GM12878 (cell line): ENCODE measurements at regions not wholly inside any gene's neighbourhood (a gene's known extent, or its start where the extent isn't known, plus 50 kb on each side); places are given as distances from the start of the nearest gene placed in this dataset.

Source experiments
- ATAC-seq: fragments of 200-7000 bp; cut with Tn5 transposase; 3 replicates; pipeline ENCODE4 v1.9.1; 2020; ENCODE audit warnings: mild to moderate bottlenecking, moderate library complexity
- BruUV-seq: library from RNA; stranded (reverse); fragments of 400-500 nt; replicated peaks from 2 replicates; lab custom pipeline; 2021; lab: Mats Ljungman, UMichigan
- CTCF ChIA-PET: fragments of 300-600 bp; sonication (Branson Sonifier 250); formaldehyde crosslinking; extraction: SDS; loops from one replicate; lab custom pipeline; 2021; ENCODE audit warnings: inconsistent platforms; lab: Yijun Ruan, JAX
- POLR2A ChIA-PET: fragments of 350-600 bp; formaldehyde crosslinking; extraction: SDS; loops from one replicate; lab custom pipeline; 2021; ENCODE audit warnings: inconsistent platforms; lab: Charles Lee
- RAD21 ChIA-PET: fragments of 300-600 bp; sonication (Branson Sonifier 250); formaldehyde crosslinking; loops from one replicate; lab custom pipeline; 2023; ENCODE audit warnings: antibody characterized with exemption; ENCODE audit not compliant: unreplicated experiment; lab: Charles Lee
- SMC1A ChIA-PET: fragments of 300-600 bp; sonication (Branson Sonifier 250); formaldehyde crosslinking; loops from one replicate; lab custom pipeline; 2023; ENCODE audit not compliant: unreplicated experiment, uncharacterized antibody; lab: Charles Lee
- DNase-seq: peaks from one replicate; pipeline ENCODE4 v3.0.0-alpha.2; 2011; ENCODE audit warnings: low read depth, low spot score
- FAIRE-seq: peaks from 3 replicates; lab custom pipeline; 2011; peaks lifted over from hg19 to GRCh38; lab: Jason Lieb, UNC
- H2AFZ ChIP-seq: 2 replicates; pipeline ENCODE4 v1.6.0; 2011; ENCODE audit warnings: low read depth, low read length, control low read depth; ENCODE audit not compliant: control insufficient read depth
- H3K27ac ChIP-seq: 2 replicates; pipeline ENCODE4 v1.5.1; 2011; ENCODE audit warnings: control low read depth; ENCODE audit not compliant: control insufficient read depth, insufficient read depth
- H3K27me3 ChIP-seq, 2 experiments: replicated peaks in 1 of 2; 2 replicates each; pipeline versions ENCODE4 v1.6.0 to v1.6.1; 2011; ENCODE audit warnings: low read length in 1 of 2; ENCODE audit not compliant: control insufficient read depth in 2 of 2, insufficient read depth in 2 of 2
- H3K36me3 ChIP-seq, 2 experiments: 2 replicates each; pipeline ENCODE4 v1.5.1; 2011; ENCODE audit warnings: low read length in 1 of 2; ENCODE audit not compliant: control insufficient read depth in 2 of 2, insufficient read depth in 2 of 2
- H3K4me1 ChIP-seq: 2 replicates; pipeline ENCODE4 v1.6.1; 2011; ENCODE audit warnings: mild to moderate bottlenecking, low read length, moderate library complexity, mixed read lengths; ENCODE audit not compliant: control insufficient read depth, insufficient read depth
- H3K4me2 ChIP-seq: 2 replicates; pipeline ENCODE4 v1.6.0; 2011; ENCODE audit warnings: control low read depth; ENCODE audit not compliant: control insufficient read depth, insufficient read depth
- H3K4me3 ChIP-seq: fragments of 200-600 bp; sonication (generic); 2 replicates; pipeline ENCODE4 v1.5.1; 2016
- H3K79me2 ChIP-seq: 2 replicates; pipeline ENCODE4 v1.6.0; 2011; ENCODE audit warnings: low read length; ENCODE audit not compliant: control insufficient read depth, insufficient read depth
- H3K9ac ChIP-seq: 2 replicates; pipeline ENCODE4 v1.8.0; 2011; ENCODE audit warnings: low read length, control low read depth, mixed read lengths; ENCODE audit not compliant: control insufficient read depth, insufficient read depth
- H3K9me3 ChIP-seq: replicated peaks from 3 replicates; pipeline ENCODE4 v1.5.1; 2011; ENCODE audit warnings: mild to moderate bottlenecking, low read length; ENCODE audit not compliant: control insufficient read depth, insufficient read depth
- H4K20me1 ChIP-seq: 2 replicates; pipeline ENCODE4 v1.6.0; 2011; ENCODE audit not compliant: control insufficient read depth, insufficient read depth
- CTCF ChIP-seq, 3 experiments: IDR thresholded peaks in 2 of 3; conservative IDR thresholded peaks in 1 of 3; 2 replicates each; pipeline ENCODE4 v1.5.1; 2011; ENCODE audit warnings: low read depth in 3 of 3, low read length in 3 of 3, mild to moderate bottlenecking in 3 of 3, control low read depth in 2 of 3, moderate library complexity in 2 of 3, inconsistent platforms in 1 of 3, mixed read lengths in 1 of 3; ENCODE audit not compliant: control insufficient read depth in 2 of 3, insufficient read depth in 1 of 3; ENCODE audit errors: extremely low read depth in 1 of 3
- POLR2AphosphoS2 ChIP-seq: IDR thresholded peaks from 2 replicates; pipeline ENCODE4 v1.6.1; 2011; ENCODE audit warnings: low read depth, mild to moderate bottlenecking, low read length, improper control_type of control experiment, moderate library complexity
- SIN3A ChIP-seq: IDR thresholded peaks from 2 replicates; pipeline ENCODE4 v1.6.1; 2012; ENCODE audit warnings: low read depth, low read length, improper control_type of control experiment
- WGBS: methylation state at CpG from one replicate; pipeline ENCODE4 v1.1.6; 2016; ENCODE audit warnings: low lambda C conversion rate; ENCODE audit not compliant: insufficient replicate concordance, insufficient coverage; ENCODE audit errors: missing lambda C conversion rate; 5-methylcytosine and 5-hydroxymethylcytosine counted together
- in situ Hi-C: fragments of 300-500 bp; cut with MboI; formaldehyde crosslinking; loops from 9 replicates; pipeline ENCODE4 v1.14.3; 2018; ENCODE audit warnings: mixed read lengths
- intact Hi-C: fragments of 100-400 bp; cut with micrococcal nuclease; formaldehyde crosslinking; loops from one replicate; pipeline ENCODE4 v1.14.2; 2022; ENCODE audit not compliant: unreplicated experiment

- TF ChIP-seq POLR2AphosphoS2 (no peak), SIN3A (no peak)
- TF ChIP-seq, all 136 proteins: peak for 0
Observed at GRCh38 chr5:99901972-99902371, 633.2 kb upstream of the FAM174A start (continued).

GRCh38 chr5:99900302-99900852 lies 634.8 kb upstream of the FAM174A start:
- ChIA-PET RAD21 (no interaction called here), POLR2A (no interaction called here)
- H3K9me3 ChIP-seq, result no peaks in the 10 kb centered on the region
- no peaks in the 10 kb centered on the region for H3K79me2 ChIP-seq
- no peaks in the 10 kb centered on the region for H4K20me1 ChIP-seq
- no peaks in the 10 kb centered on the region for H3K27me3 ChIP-seq
- BruUV-seq, result no TSS peak
- ATAC-seq (no peak), FAIRE-seq (no peak)
- intact Hi-C loops, result no loop called here
- H3K27ac ChIP-seq, result no peak overlapping the region
- H2AFZ ChIP-seq, result no peak overlapping the region
- no peaks in the 10 kb centered on the region for H3K4me1 ChIP-seq
- no peak overlapping the region for H3K9ac ChIP-seq
- no peaks in the 10 kb centered on the region for H3K36me3 ChIP-seq
- in situ Hi-C loops, result no loop called here
- H3K4me2 ChIP-seq, result no peak overlapping the region
- no peak overlapping the region for H3K4me3 ChIP-seq
- no peak for TF ChIP-seq CTCF (IDR thresholded peaks at IDR 0.05 in 2 of 3, conservative IDR thresholded peaks at IDR 0.05 in 1 of 3; ENCODE audit: control insufficient read depth in 2 of 3, extremely low read depth in 1 of 3, insufficient read depth in 1 of 3, low read depth in 3 of 3, low read length in 3 of 3)
- TF ChIP-seq, all 136 proteins: peak for 0
- 0% methylated on average over 1 of the region's 1 CpG for WGBS
- CTCF ChIA-PET, result interaction anchor here (1.1 kb wide), 1 partner anchor 17 kb away, joined by 3 read pairs; no protein-coding TSS in a partner anchor
- SMC1A ChIA-PET, result no interaction called here
- DNase-seq, result no peak
